ENCODE measurements at regions not wholly inside any gene's neighbourhood (a gene's known extent, or its start where the extent isn't known, plus 50 kb on each side); places are given as distances from the start of the nearest gene placed in this dataset.
"Not testable (repeated sequence)": the region's sequence is repeated elsewhere in the genome, so short reads cannot be mapped to it uniquely, and the experiment has no call there.

DNA sequence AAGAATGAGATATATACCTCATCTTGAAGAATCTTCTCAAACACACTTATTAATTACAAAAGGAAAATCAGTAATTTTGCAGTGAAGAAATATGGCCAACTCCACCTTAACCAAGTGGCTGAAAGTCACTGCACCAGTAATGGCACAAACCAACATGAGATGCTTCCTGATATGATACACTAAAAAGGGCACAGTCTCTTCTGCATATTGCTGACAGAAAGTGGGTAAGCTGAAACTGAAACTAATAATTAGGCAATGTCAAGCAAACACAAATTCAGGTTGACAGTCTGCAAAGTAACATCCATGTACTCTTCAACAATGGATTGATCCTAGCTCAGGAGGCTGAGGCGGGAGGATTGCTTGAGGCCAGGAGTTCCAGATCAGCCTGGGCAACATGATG, 56.1 kb downstream of the ZNF22 start:
- TF ChIP-seq EZH2 (IDR thresholded peaks at IDR 0.05; ENCODE audit: low read length, unreplicated experiment); CTCF (conservative IDR thresholded peaks at IDR 0.05; ENCODE audit: low read depth, low read length); EZH2phosphoT487 (IDR thresholded peaks at IDR 0.05; ENCODE audit: borderline replicate concordance, low read length): not testable (repeated sequence)

Measured in PC-3 (cell line).